Activated CD4-positive, alpha-beta memory T cell treated with anti-CD3 and anti-CD28 coated beads, Interleukin-2, amount 10 ng/mL, durations not matched to agents 7 days and 5 days (primary cell): ENCODE measurements at regions not wholly inside any gene's neighbourhood (a gene's known extent, or its start where the extent isn't known, plus 50 kb on each side); places are given as distances from the start of the nearest gene placed in this dataset.
"Not testable (repeated sequence)": the region's sequence is repeated elsewhere in the genome, so short reads cannot be mapped to it uniquely, and the experiment has no call there.

Source experiments
- CTCF ChIA-PET: fragments of 350-600 bp; sonication (Branson Sonifier 250); formaldehyde crosslinking; loops from one replicate; lab custom pipeline; 2021; ENCODE audit warnings: antibody characterized with exemption, inconsistent platforms; lab: Charles Lee
- POLR2A ChIA-PET: fragments of 350-600 bp; sonication (Branson Sonifier 250); formaldehyde crosslinking; loops from one replicate; lab custom pipeline; 2021; ENCODE audit warnings: antibody characterized with exemption; lab: Charles Lee
- DNase-seq: peaks from one replicate; pipeline ENCODE4 v3.0.0-alpha.2; 2020
- H3K27ac Mint-ChIP-seq: one replicate; pipeline ENCODE4 v1.8.0; 2021; ENCODE audit warnings: mild to moderate bottlenecking, mixed read lengths
- H3K27me3 Mint-ChIP-seq: one replicate; pipeline ENCODE4 v1.8.0; 2021; ENCODE audit warnings: mixed read lengths
- H3K36me3 Mint-ChIP-seq: one replicate; pipeline ENCODE4 v1.8.0; 2021; ENCODE audit warnings: low read depth, mixed read lengths
- H3K4me1 Mint-ChIP-seq: one replicate; pipeline ENCODE4 v1.8.0; 2021; ENCODE audit warnings: mixed read lengths
- H3K4me3 Mint-ChIP-seq: one replicate; pipeline ENCODE4 v1.8.0; 2021; ENCODE audit warnings: mild to moderate bottlenecking, mixed read lengths
- H3K9me3 Mint-ChIP-seq: one replicate; pipeline ENCODE4 v1.8.0; 2021; ENCODE audit warnings: mixed read lengths

- Mint-ChIP-seq H3K27ac (no peak overlapping the region), H3K4me3 (no peak overlapping the region), H3K9me3 (peaks cover 7% of the 10 kb centered on the region), H3K27me3 (no peaks in the 10 kb centered on the region), H3K4me1 (no peaks in the 10 kb centered on the region), H3K36me3 (no peaks in the 10 kb centered on the region)
- ChIA-PET POLR2A (no interaction called here), CTCF (no interaction called here)
- DNase-seq: no peak
Measured at GRCh38 chr17:71029246-71029645, 859.9 kb downstream of the KCNJ2 start.

- H3K4me3 Mint-ChIP-seq, POLR2A ChIA-PET, CTCF ChIA-PET, H3K9me3 Mint-ChIP-seq, H3K36me3 Mint-ChIP-seq, DNase-seq, H3K27ac Mint-ChIP-seq, H3K4me1 Mint-ChIP-seq, H3K27me3 Mint-ChIP-seq: not testable (repeated sequence)
Measured at GRCh38 chr17:71031286-71031685, 862.0 kb downstream of the KCNJ2 start.

- ChIA-PET POLR2A (no interaction called here), CTCF (no interaction called here)
- Mint-ChIP-seq H3K36me3 (no peaks in the 10 kb centered on the region), H3K4me3 (no peak overlapping the region), H3K27ac (no peak overlapping the region), H3K4me1 (no peaks in the 10 kb centered on the region), H3K9me3 (peaks cover 7% of the 10 kb centered on the region), H3K27me3 (no peaks in the 10 kb centered on the region)
- DNase-seq: no peak
Measured at GRCh38 chr17:71032746-71033273, 863.5 kb downstream of the KCNJ2 start.

DNA sequence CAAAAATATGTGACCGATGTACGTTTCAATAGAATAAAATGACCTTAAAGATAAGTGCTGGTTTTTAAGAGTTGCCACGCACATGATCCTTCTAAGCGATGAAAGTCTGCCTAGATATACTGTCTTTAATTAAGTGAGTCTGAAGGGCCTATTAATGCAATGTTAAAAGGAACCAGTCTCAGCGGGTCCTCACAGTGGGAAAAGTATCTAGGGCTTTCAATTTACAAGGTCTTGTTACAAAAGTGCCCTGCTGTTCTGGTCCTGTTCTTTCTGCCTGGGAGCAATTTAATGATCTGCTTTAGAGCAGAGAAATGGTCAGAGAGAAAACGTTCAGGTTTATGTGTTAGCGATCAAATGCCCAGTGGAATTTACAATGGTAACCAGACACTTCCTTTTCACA is 864.0 kb downstream of the KCNJ2 start:
- Mint-ChIP-seq H3K36me3 (no peaks in the 10 kb centered on the region), H3K27ac (no peak overlapping the region), H3K4me1 (no peaks in the 10 kb centered on the region), H3K27me3 (no peaks in the 10 kb centered on the region), H3K4me3 (no peak overlapping the region), H3K9me3 (peaks cover 5% of the 10 kb centered on the region)
- CTCF ChIA-PET: no interaction called here
- DNase-seq: no peak
- POLR2A ChIA-PET: no interaction called here

- H3K9me3 Mint-ChIP-seq: peaks cover 9% of the 10 kb centered on the region
- ChIA-PET CTCF (no interaction called here), POLR2A (no interaction called here)
- H3K27ac Mint-ChIP-seq: no peak overlapping the region
- no peaks in the 10 kb centered on the region for H3K27me3 Mint-ChIP-seq
- no peak for DNase-seq
- H3K36me3 Mint-ChIP-seq: no peaks in the 10 kb centered on the region
- H3K4me1 Mint-ChIP-seq: no peaks in the 10 kb centered on the region
- no peak overlapping the region for H3K4me3 Mint-ChIP-seq
Measured at GRCh38 chr17:71035226-71035625, 865.9 kb downstream of the KCNJ2 start.

DNA sequence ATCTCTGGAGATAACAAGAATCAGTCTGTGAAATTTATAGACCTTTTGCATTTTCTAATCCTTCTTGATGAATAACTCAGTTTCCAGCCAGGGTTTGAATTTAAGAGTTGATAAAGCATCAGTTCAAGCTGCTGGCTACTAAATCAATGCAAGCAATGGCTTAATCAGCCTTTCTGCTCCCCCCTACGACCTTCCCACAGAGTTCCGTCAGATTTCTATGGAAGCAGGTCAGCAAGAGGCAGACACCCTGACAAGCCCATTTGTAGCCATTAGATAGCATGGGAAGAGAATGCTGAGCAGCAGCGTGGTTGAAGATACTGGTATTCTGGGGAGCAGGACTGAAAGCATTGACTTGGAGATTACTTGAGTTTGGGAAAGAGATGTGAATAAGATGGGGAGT is 868.1 kb downstream of the KCNJ2 start:
- H3K4me3 Mint-ChIP-seq: no peak overlapping the region
- DNase-seq: no peak
- no peaks in the 10 kb centered on the region for H3K4me1 Mint-ChIP-seq
- no peaks in the 10 kb centered on the region for H3K27me3 Mint-ChIP-seq
- no peak overlapping the region for H3K27ac Mint-ChIP-seq
- H3K36me3 Mint-ChIP-seq: no peaks in the 10 kb centered on the region
- POLR2A ChIA-PET: no interaction called here
- H3K9me3 Mint-ChIP-seq: peaks cover 4% of the 10 kb centered on the region
- CTCF ChIA-PET: no interaction called here

DNA sequence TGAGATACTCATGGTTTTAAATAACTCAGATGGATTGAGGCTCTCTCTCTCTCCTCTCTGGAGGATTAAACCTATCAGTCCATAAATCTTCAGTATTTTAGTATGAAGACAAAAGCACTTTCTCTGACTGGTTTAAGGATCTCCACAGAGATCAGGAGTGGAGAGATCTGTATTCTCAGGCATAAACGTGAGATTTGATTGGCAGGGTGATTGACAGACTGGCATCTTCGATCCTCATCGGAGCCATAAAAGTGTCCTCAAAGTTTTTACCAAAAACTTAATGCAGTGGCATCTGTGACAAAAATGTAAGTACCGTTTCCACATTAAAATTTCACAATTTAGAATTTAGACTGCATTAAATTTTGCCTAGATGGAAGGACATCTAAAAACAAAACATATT is 870.1 kb downstream of the KCNJ2 start:
- no peaks in the 10 kb centered on the region for H3K36me3 Mint-ChIP-seq

DNA sequence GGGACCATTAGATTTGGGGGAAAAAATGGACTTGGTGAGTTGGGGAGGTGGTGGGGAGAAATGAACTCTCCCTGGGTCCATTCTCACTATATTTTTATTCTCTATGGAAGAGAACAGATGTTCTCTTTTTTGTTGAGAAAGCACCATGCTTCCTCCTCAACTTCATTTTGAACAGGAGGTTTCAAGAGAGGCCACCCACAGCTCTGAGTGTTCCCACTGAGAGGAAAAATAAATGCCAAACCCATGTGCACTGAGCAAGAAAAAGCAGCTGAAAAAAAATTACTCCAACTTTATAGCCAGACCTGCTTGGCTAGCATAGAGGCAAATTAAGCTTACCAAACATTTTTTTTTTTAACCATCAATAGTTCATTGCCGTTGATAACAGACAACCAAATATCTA is 883.6 kb downstream of the KCNJ2 start:
- H3K36me3 Mint-ChIP-seq: no peaks in the 10 kb centered on the region
- no peak overlapping the region for H3K27ac Mint-ChIP-seq
- ChIA-PET POLR2A (no interaction called here), CTCF (no interaction called here)
- no peaks in the 10 kb centered on the region for H3K4me1 Mint-ChIP-seq
- no peak for DNase-seq
- H3K9me3 Mint-ChIP-seq: peaks cover 13% of the 10 kb centered on the region
- H3K4me3 Mint-ChIP-seq: no peak overlapping the region
- H3K27me3 Mint-ChIP-seq: no peaks in the 10 kb centered on the region

More for the DNA sequence above, 870.1 kb downstream of the KCNJ2 start:
- Mint-ChIP-seq H3K27ac (no peak overlapping the region), H3K4me3 (no peak overlapping the region), H3K9me3 (peaks cover 4% of the 10 kb centered on the region), H3K4me1 (no peaks in the 10 kb centered on the region), H3K27me3 (no peaks in the 10 kb centered on the region)
- no peak for DNase-seq
- ChIA-PET CTCF (no interaction called here), POLR2A (no interaction called here)

GRCh38 chr17:71055128-71055527 is 885.8 kb downstream of the KCNJ2 start:
- ChIA-PET POLR2A (no interaction called here), CTCF (no interaction called here)
- Mint-ChIP-seq H3K36me3 (no peaks in the 10 kb centered on the region), H3K4me1 (no peaks in the 10 kb centered on the region), H3K27me3 (no peaks in the 10 kb centered on the region), H3K4me3 (no peak overlapping the region), H3K27ac (no peak overlapping the region), H3K9me3 (peaks cover 13% of the 10 kb centered on the region)
- DNase-seq: no peak

DNA sequence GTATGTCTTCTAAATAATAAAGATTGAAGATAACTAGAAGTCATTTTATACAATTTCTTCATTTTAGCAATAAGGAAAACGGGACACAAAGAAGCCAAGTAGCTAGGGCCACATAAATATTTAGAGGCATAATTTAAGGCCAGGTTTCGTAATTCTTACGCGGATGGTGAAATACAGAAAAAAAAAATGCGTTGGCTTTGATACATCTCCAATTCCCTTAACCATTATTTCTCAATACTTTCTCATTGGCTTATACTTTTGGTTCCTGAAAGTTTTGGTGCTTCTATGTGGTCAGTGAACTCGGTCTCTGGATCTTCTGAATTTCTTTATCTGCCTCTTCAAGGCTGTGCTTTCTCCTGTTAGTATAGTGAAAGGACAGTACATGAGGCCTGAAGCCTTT is 888.1 kb downstream of the KCNJ2 start:
- H3K27ac Mint-ChIP-seq: no peak overlapping the region
- no peak for DNase-seq
- CTCF ChIA-PET: no interaction called here
- H3K27me3 Mint-ChIP-seq: no peaks in the 10 kb centered on the region
- peaks cover 11% of the 10 kb centered on the region for H3K9me3 Mint-ChIP-seq
- POLR2A ChIA-PET: no interaction called here
- no peak overlapping the region for H3K4me3 Mint-ChIP-seq
- H3K36me3 Mint-ChIP-seq: no peaks in the 10 kb centered on the region
- H3K4me1 Mint-ChIP-seq: no peaks in the 10 kb centered on the region

GRCh38 chr17:71057938-71058337 is 888.6 kb downstream of the KCNJ2 start:
- Mint-ChIP-seq H3K36me3 (no peaks in the 10 kb centered on the region), H3K27ac (no peak overlapping the region)
- POLR2A ChIA-PET: no interaction called here

DNA sequence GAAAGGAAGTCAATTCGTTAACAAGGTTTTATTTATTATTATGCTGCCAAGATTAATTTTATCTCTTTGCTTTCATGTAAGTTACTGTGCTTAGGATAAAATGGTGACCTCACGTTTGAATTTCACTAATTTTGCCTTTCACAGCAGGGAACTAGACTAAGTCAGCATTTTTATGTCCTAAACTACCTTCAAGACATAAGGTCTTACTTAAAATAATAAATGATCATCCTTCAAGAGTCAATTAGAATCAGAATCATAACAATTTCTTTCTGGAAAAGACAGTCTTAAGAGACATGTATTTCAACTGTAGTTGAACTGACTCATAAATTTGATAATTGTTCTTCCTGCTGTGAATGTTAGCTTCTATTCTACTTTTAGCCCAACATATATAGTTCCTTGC is 893.8 kb downstream of the KCNJ2 start:
- Mint-ChIP-seq H3K27me3 (no peaks in the 10 kb centered on the region), H3K36me3 (no peaks in the 10 kb centered on the region), H3K27ac (no peak overlapping the region), H3K4me1 (no peaks in the 10 kb centered on the region), H3K9me3 (peaks cover 5% of the 10 kb centered on the region), H3K4me3 (no peak overlapping the region)
- POLR2A ChIA-PET: no interaction called here
- CTCF ChIA-PET: no interaction called here
- DNase-seq: no peak

More at GRCh38 chr17:71057938-71058337, 888.6 kb downstream of the KCNJ2 start:
- no peaks in the 10 kb centered on the region for H3K4me1 Mint-ChIP-seq
- no peaks in the 10 kb centered on the region for H3K27me3 Mint-ChIP-seq
- H3K9me3 Mint-ChIP-seq: peaks cover 10% of the 10 kb centered on the region
- no peak overlapping the region for H3K4me3 Mint-ChIP-seq
- no peak for DNase-seq
- CTCF ChIA-PET: no interaction called here

- no peak for DNase-seq
- no peaks in the 10 kb centered on the region for H3K4me1 Mint-ChIP-seq
- CTCF ChIA-PET: no interaction called here
- peaks cover 5% of the 10 kb centered on the region for H3K9me3 Mint-ChIP-seq
- POLR2A ChIA-PET: no interaction called here
- H3K36me3 Mint-ChIP-seq: no peaks in the 10 kb centered on the region
- no peak overlapping the region for H3K4me3 Mint-ChIP-seq
- no peak overlapping the region for H3K27ac Mint-ChIP-seq
- H3K27me3 Mint-ChIP-seq: no peaks in the 10 kb centered on the region
Measured at GRCh38 chr17:71063559-71063958, 894.2 kb downstream of the KCNJ2 start.

- no peak overlapping the region for H3K4me3 Mint-ChIP-seq
- ChIA-PET POLR2A (no interaction called here), CTCF (no interaction called here)
Measured at GRCh38 chr17:71067669-71068407, 898.5 kb downstream of the KCNJ2 start.

More at GRCh38 chr17:71067669-71068407, 898.5 kb downstream of the KCNJ2 start:
- Mint-ChIP-seq H3K4me1 (no peaks in the 10 kb centered on the region), H3K27ac (no peak overlapping the region), H3K27me3 (no peaks in the 10 kb centered on the region), H3K9me3 (peaks cover 2% of the 10 kb centered on the region), H3K36me3 (no peaks in the 10 kb centered on the region)
- DNase-seq: no peak
